ENCODE measurements at regions not wholly inside any gene's neighbourhood (a gene's known extent, or its start where the extent isn't known, plus 50 kb on each side); places are given as distances from the start of the nearest gene placed in this dataset.
"Not testable (repeated sequence)": the region's sequence is repeated elsewhere in the genome, so short reads cannot be mapped to it uniquely, and the experiment has no call there.

- intact Hi-C loops (cut with DNase I; ENCODE audit: low total_unique reads); DNase-seq (ENCODE audit: low spot score in 2 of 2); H3K4me3 ChIP-seq (ENCODE audit: low read depth, poor library complexity, severe bottlenecking): not testable (repeated sequence)
- WGBS, 2 donors = 77 to 81% methylated on average over 5 to 6 of the region's 6 CpGs
Observed at GRCh38 chr9:63912451-63912850, 1372.6 kb downstream of the FOXD4L5 start.

- WGBS, 2 donors = 60 to 63% methylated on average over 3 of the region's 3 CpGs
- DNase-seq (ENCODE audit: low spot score in 2 of 2); intact Hi-C loops (cut with DNase I; ENCODE audit: low total_unique reads); H3K4me3 ChIP-seq (ENCODE audit: low read depth, poor library complexity, severe bottlenecking): not testable (repeated sequence)
Observed at GRCh38 chr9:63909076-63909475, 1375.9 kb downstream of the FOXD4L5 start.

- DNase-seq (ENCODE audit: low spot score in 2 of 2); H3K4me3 ChIP-seq (ENCODE audit: low read depth, poor library complexity, severe bottlenecking); intact Hi-C loops (cut with DNase I; ENCODE audit: low total_unique reads): not testable (repeated sequence)
- WGBS, 2 donors = 81 to 91% methylated on average over 8 to 12 of the region's 16 CpGs
Observed at GRCh38 chr9:63899637-63900190, 1385.3 kb downstream of the FOXD4L5 start.

- DNase-seq (ENCODE audit: low spot score in 2 of 2); H3K4me3 ChIP-seq (ENCODE audit: low read depth, poor library complexity, severe bottlenecking); intact Hi-C loops (cut with DNase I; ENCODE audit: low total_unique reads): not testable (repeated sequence)
- 61 to 70% methylated on average over 4 to 5 of the region's 5 CpGs for WGBS, 2 donors
Observed at GRCh38 chr9:63881386-63881785, 1403.6 kb downstream of the FOXD4L5 start.

GRCh38 chr9:63876380-63876779, 1408.6 kb downstream of the FOXD4L5 start:
- DNase-seq (ENCODE audit: low spot score in 2 of 2); H3K4me3 ChIP-seq (ENCODE audit: low read depth, poor library complexity, severe bottlenecking); intact Hi-C loops (cut with DNase I; ENCODE audit: low total_unique reads): not testable (repeated sequence)
- 91 to 94% methylated on average over 6 to 13 of the region's 17 CpGs for WGBS, 2 donors

GRCh38 chr9:63859475-63860215, 1425.4 kb downstream of the FOXD4L5 start:
- no peak for TF ChIP-seq CTCF (IDR thresholded peaks at IDR 0.05)
- no peak for TF ChIP-seq POLR2A (IDR thresholded peaks at IDR 0.05)
- intact Hi-C loops (cut with DNase I; ENCODE audit: low total_unique reads) = no loop called here
- peak overlapping the region; percentile 34 for H3K4me3 ChIP-seq (ENCODE audit: low read depth, poor library complexity, severe bottlenecking)
- no peak for DNase-seq (ENCODE audit: low spot score in 2 of 2)
- 33 to 44% methylated on average over 30 to 38 of the region's 52 CpGs for WGBS, 2 donors

- DNase-seq (ENCODE audit: low spot score in 2 of 2); intact Hi-C loops (cut with DNase I; ENCODE audit: low total_unique reads): not testable (repeated sequence)
- 40 to 44% methylated on average over 12 to 19 of the region's 24 CpGs for WGBS, 2 donors
- peak overlapping the region; percentile 34 for H3K4me3 ChIP-seq (ENCODE audit: low read depth, poor library complexity, severe bottlenecking)
Observed at GRCh38 chr9:63859090-63859474, 1425.9 kb downstream of the FOXD4L5 start.

GRCh38 chr9:63853140-63853751, 1431.8 kb downstream of the FOXD4L5 start:
- WGBS, 2 donors = 88 to 90% methylated on average over 15 of the region's 15 CpGs
- DNase-seq (ENCODE audit: low spot score in 2 of 2); H3K4me3 ChIP-seq (ENCODE audit: low read depth, poor library complexity, severe bottlenecking); intact Hi-C loops (cut with DNase I; ENCODE audit: low total_unique reads): not testable (repeated sequence)

GRCh38 chr9:63824804-63825203, 1460.2 kb downstream of the FOXD4L5 start:
- intact Hi-C loops (cut with DNase I; ENCODE audit: low total_unique reads); H3K4me3 ChIP-seq (ENCODE audit: low read depth, poor library complexity, severe bottlenecking); DNase-seq (ENCODE audit: low spot score in 2 of 2): not testable (repeated sequence)
- 20 to 28% methylated on average over 1 of the region's 1 CpG for WGBS, 2 donors

- intact Hi-C loops (cut with DNase I; ENCODE audit: low total_unique reads); H3K4me3 ChIP-seq (ENCODE audit: low read depth, poor library complexity, severe bottlenecking); DNase-seq (ENCODE audit: low spot score in 2 of 2): not testable (repeated sequence)
- WGBS, 2 donors = 55 to 56% methylated on average over 8 of the region's 8 CpGs
Observed at GRCh38 chr9:63823375-63824201, 1461.4 kb downstream of the FOXD4L5 start.

GRCh38 chr9:63822615-63823374, 1462.2 kb downstream of the FOXD4L5 start:
- WGBS, 2 donors = 59 to 64% methylated on average over 6 of the region's 6 CpGs
- H3K4me3 ChIP-seq (ENCODE audit: low read depth, poor library complexity, severe bottlenecking); intact Hi-C loops (cut with DNase I; ENCODE audit: low total_unique reads); DNase-seq (ENCODE audit: low spot score in 2 of 2): not testable (repeated sequence)

- DNase-seq (ENCODE audit: low spot score in 2 of 2); H3K4me3 ChIP-seq (ENCODE audit: low read depth, poor library complexity, severe bottlenecking); intact Hi-C loops (cut with DNase I; ENCODE audit: low total_unique reads): not testable (repeated sequence)
- WGBS, 2 donors = 65 to 69% methylated on average over 10 of the region's 10 CpGs
Observed at GRCh38 chr9:63821293-63821692, 1463.7 kb downstream of the FOXD4L5 start.

- intact Hi-C loops (cut with DNase I; ENCODE audit: low total_unique reads); DNase-seq (ENCODE audit: low spot score in 2 of 2); H3K4me3 ChIP-seq (ENCODE audit: low read depth, poor library complexity, severe bottlenecking): not testable (repeated sequence)
- WGBS, 2 donors = 75 to 78% methylated on average over 13 of the region's 13 CpGs
Observed at GRCh38 chr9:63820882-63821281, 1464.1 kb downstream of the FOXD4L5 start.
